Left lung (tissue), 4 donors: ENCODE measurements at regions not wholly inside any gene's neighbourhood (a gene's known extent, or its start where the extent isn't known, plus 50 kb on each side); places are given as distances from the start of the nearest gene placed in this dataset.
A peak's percentile ranks its signal among the peaks of the same experiment; 100 is the strongest.

Experiments used
- ATAC-seq: fragments of 200-7000 bp; cut with Tn5 transposase; one replicate; pipeline ENCODE4 v1.9.1; 2020; ENCODE audit warnings: moderate library complexity
- DNase-seq, 4 donors: peaks; one replicate each; pipeline ENCODE4 v3.0.0-alpha.2; 2013 to 2020
- H3K27ac ChIP-seq, 2 donors: fragments of 200-600 bp; sonication (generic) in 1 of 2; one replicate each; pipeline versions ENCODE4 v1.5.0 to v1.8.0; 2020 to 2021
- H3K27me3 ChIP-seq, 2 donors: fragments of 200-600 bp; sonication (generic) in 1 of 2; one replicate each; pipeline versions ENCODE4 v1.5.0 to v1.8.0; 2020 to 2021
- H3K36me3 ChIP-seq, 2 donors: fragments of 200-600 bp; sonication (generic) in 1 of 2; one replicate each; pipeline versions ENCODE4 v1.5.0 to v1.8.0; 2020 to 2021
- H3K4me1 ChIP-seq, 2 donors: fragments of 200-600 bp; one replicate each; pipeline ENCODE4 v1.8.0; 2021
- H3K4me3 ChIP-seq, 2 donors: fragments of 200-600 bp; sonication (generic) in 1 of 2; one replicate each; pipeline versions ENCODE4 v1.5.0 to v1.8.0; 2020 to 2021; ENCODE audit warnings: mild to moderate bottlenecking in 1 of 2
- H3K9me3 ChIP-seq, 2 donors: fragments of 200-600 bp; sonication (generic) in 1 of 2; one replicate each; pipeline versions ENCODE4 v1.5.0 to v1.8.0; 2020 to 2021
- CTCF ChIP-seq, 2 donors: fragments of 200-600 bp; sonication (generic) in 1 of 2; IDR thresholded peaks; one replicate each; pipeline versions ENCODE4 v1.5.0 to v1.8.0; 2021; ENCODE audit warnings: antibody characterized with exemption in 2 of 2
- intact Hi-C, 2 donors: fragments of 100-400 bp; cut with DNase I; formaldehyde crosslinking; loops; one replicate each; pipeline versions ENCODE4 v1.11.2 to v1.14.2; 2022
- donor health status: DM: no; HTN: yes; CAD: no.
- donor health status: DM: no; HTN: no; CAD: no.

- Histone ChIP-seq H3K9me3 (no peaks in the 10 kb centered on the region), H3K27ac (peak overlapping the region in 1 of 2 donors; percentile 51)
- peak; percentile 88 for ATAC-seq
These were observed 106.3 kb downstream of the PTCSC3 start for GRCh38 chr14:36070031-36070719.

GRCh38 chr14:36069535-36069900 is 107.0 kb downstream of the PTCSC3 start:
- Histone ChIP-seq H3K4me1 (no peaks in the 10 kb centered on the region), H3K27ac (peak overlapping the region; percentile 51 to 64), H3K36me3 (no peaks in the 10 kb centered on the region), H3K4me3 (no peak overlapping the region), H3K27me3 (peaks cover 0 to 13% of the 10 kb centered on the region in 2 donors), H3K9me3 (no peaks in the 10 kb centered on the region)
- DNase-seq (peak; percentile 21 to 77 (median 38)), ATAC-seq (peak; percentile 92)
- peak; percentile 33 to 55 for TF ChIP-seq CTCF (IDR thresholded peaks at IDR 0.05)
- intact Hi-C loops, result no loop called here

More at GRCh38 chr14:36070031-36070719, 106.3 kb downstream of the PTCSC3 start:
- Histone ChIP-seq H3K27me3 (peaks cover 0 to 13% of the 10 kb centered on the region in 2 donors), H3K4me1 (no peaks in the 10 kb centered on the region), H3K36me3 (no peaks in the 10 kb centered on the region), H3K4me3 (no peak overlapping the region)
- intact Hi-C loops, result no loop called here
- peak in 3 of 4 donors; percentile 66 to 82 (median 79) for DNase-seq
- TF ChIP-seq CTCF (IDR thresholded peaks at IDR 0.05), result peak; percentile 50 to 57

GRCh38 chr14:36068777-36069534 is 107.6 kb downstream of the PTCSC3 start:
- peak; percentile 54 for ATAC-seq
- no peak for TF ChIP-seq CTCF (IDR thresholded peaks at IDR 0.05)
- no peaks in the 10 kb centered on the region for H3K36me3 ChIP-seq
- intact Hi-C loops, result no loop called here
- H3K27me3 ChIP-seq, result peaks cover 0 to 9% of the 10 kb centered on the region in 2 donors
- no peaks in the 10 kb centered on the region for H3K4me1 ChIP-seq
- peak overlapping the region; percentile 51 to 64 for H3K27ac ChIP-seq
- H3K9me3 ChIP-seq, result no peaks in the 10 kb centered on the region
- DNase-seq, result peak in 1 of 4 donors; percentile 41
- H3K4me3 ChIP-seq, result no peak overlapping the region

- intact Hi-C loops, result no loop called here
- no peak for TF ChIP-seq CTCF (IDR thresholded peaks at IDR 0.05)
- DNase-seq, result no peak
- Histone ChIP-seq H3K36me3 (no peaks in the 10 kb centered on the region), H3K27me3 (peaks cover 0 to 7% of the 10 kb centered on the region in 2 donors), H3K4me3 (no peak overlapping the region), H3K4me1 (no peaks in the 10 kb centered on the region), H3K27ac (no peak overlapping the region), H3K9me3 (no peaks in the 10 kb centered on the region)
- no peak for ATAC-seq
These were observed 108.9 kb downstream of the PTCSC3 start for GRCh38 chr14:36067428-36068187.

- Histone ChIP-seq H3K27me3 (peaks cover 0 to 7% of the 10 kb centered on the region in 2 donors), H3K4me3 (no peak overlapping the region), H3K9me3 (no peaks in the 10 kb centered on the region), H3K4me1 (no peaks in the 10 kb centered on the region), H3K36me3 (no peaks in the 10 kb centered on the region), H3K27ac (no peak overlapping the region)
- intact Hi-C loops, result no loop called here
- ATAC-seq, result no peak
- DNase-seq, result no peak
- TF ChIP-seq CTCF (IDR thresholded peaks at IDR 0.05), result no peak
These were observed 109.9 kb downstream of the PTCSC3 start for GRCh38 chr14:36066636-36067035.
